Neural crest cell (in vitro differentiated cells): ENCODE measurements at regions not wholly inside any gene's neighbourhood (a gene's known extent, or its start where the extent isn't known, plus 50 kb on each side); places are given as distances from the start of the nearest gene placed in this dataset.

Source experiments
- DNase-seq: peaks from one replicate; pipeline ENCODE4 v3.0.0; 2021; ENCODE audit warnings: low read depth, mixed read lengths, low spot score
- H3K27ac Mint-ChIP-seq: one replicate; pipeline ENCODE4 v1.8.0; 2021; ENCODE audit warnings: mild to moderate bottlenecking, mixed read lengths; ENCODE audit not compliant: unreplicated experiment
- H3K27me3 Mint-ChIP-seq: 2 replicates; pipeline ENCODE4 v1.8.0; 2021; ENCODE audit warnings: low read depth, mild to moderate bottlenecking, mixed read lengths
- H3K36me3 Mint-ChIP-seq: 2 replicates; pipeline ENCODE4 v1.8.0; 2021; ENCODE audit warnings: low read depth, mild to moderate bottlenecking, mixed read lengths
- H3K4me1 Mint-ChIP-seq: 2 replicates; pipeline ENCODE4 v1.8.0; 2021; ENCODE audit warnings: mixed read lengths
- H3K4me3 Mint-ChIP-seq: one replicate; pipeline ENCODE4 v1.8.0; 2021; ENCODE audit warnings: mild to moderate bottlenecking, mixed read lengths
- H3K9me3 Mint-ChIP-seq: 2 replicates; pipeline ENCODE4 v1.8.0; 2021; ENCODE audit warnings: mixed read lengths
- CTCF ChIP-seq: fragments of 200-600 bp; sonication (generic); conservative IDR thresholded peaks from 2 replicates; pipeline ENCODE4 v1.5.0; 2021; ENCODE audit warnings: antibody characterized with exemption, mild to moderate bottlenecking

- H3K9me3 Mint-ChIP-seq, result no peaks in the 10 kb centered on the region
- no peak overlapping the region for H3K4me3 Mint-ChIP-seq
- H3K4me1 Mint-ChIP-seq, result no peaks in the 10 kb centered on the region
- TF ChIP-seq CTCF, result no peak
- no peak for DNase-seq
- H3K27ac Mint-ChIP-seq, result no peak overlapping the region
- no peaks in the 10 kb centered on the region for H3K36me3 Mint-ChIP-seq
- no peaks in the 10 kb centered on the region for H3K27me3 Mint-ChIP-seq
Observed at GRCh38 chr18:40993363-40993762, 961.7 kb upstream of the PIK3C3 start.

GRCh38 chr18:40987581-40987980, 967.5 kb upstream of the PIK3C3 start:
- H3K9me3 Mint-ChIP-seq, result no peaks in the 10 kb centered on the region
- no peak for TF ChIP-seq CTCF
- no peaks in the 10 kb centered on the region for H3K36me3 Mint-ChIP-seq
- H3K27ac Mint-ChIP-seq, result no peak overlapping the region
- no peaks in the 10 kb centered on the region for H3K27me3 Mint-ChIP-seq
- no peak for DNase-seq
- H3K4me1 Mint-ChIP-seq, result no peaks in the 10 kb centered on the region
- no peak overlapping the region for H3K4me3 Mint-ChIP-seq

GRCh38 chr18:40985436-40985835, 969.6 kb upstream of the PIK3C3 start:
- H3K9me3 Mint-ChIP-seq, result no peaks in the 10 kb centered on the region
- H3K4me3 Mint-ChIP-seq, result no peak overlapping the region
- no peak for DNase-seq
- no peaks in the 10 kb centered on the region for H3K27me3 Mint-ChIP-seq
- no peak overlapping the region for H3K27ac Mint-ChIP-seq
- TF ChIP-seq CTCF, result no peak
- H3K4me1 Mint-ChIP-seq, result no peaks in the 10 kb centered on the region
- H3K36me3 Mint-ChIP-seq, result no peaks in the 10 kb centered on the region

- TF ChIP-seq CTCF, result no peak
- H3K4me1 Mint-ChIP-seq, result no peaks in the 10 kb centered on the region
- no peaks in the 10 kb centered on the region for H3K27me3 Mint-ChIP-seq
Observed at GRCh38 chr18:40984856-40985255, 970.2 kb upstream of the PIK3C3 start.

GRCh38 chr18:40983835-40984234, 971.2 kb upstream of the PIK3C3 start:
- Mint-ChIP-seq H3K4me3 (no peak overlapping the region), H3K27ac (no peak overlapping the region), H3K4me1 (no peaks in the 10 kb centered on the region), H3K27me3 (no peaks in the 10 kb centered on the region), H3K9me3 (no peaks in the 10 kb centered on the region), H3K36me3 (no peaks in the 10 kb centered on the region)
- no peak for TF ChIP-seq CTCF
- no peak for DNase-seq

More at GRCh38 chr18:40984856-40985255, 970.2 kb upstream of the PIK3C3 start:
- no peak for DNase-seq
- Mint-ChIP-seq H3K36me3 (no peaks in the 10 kb centered on the region), H3K4me3 (no peak overlapping the region), H3K9me3 (no peaks in the 10 kb centered on the region), H3K27ac (no peak overlapping the region)

GRCh38 chr18:40980171-40980570, 974.9 kb upstream of the PIK3C3 start:
- no peak for DNase-seq
- H3K4me3 Mint-ChIP-seq, result no peak overlapping the region
- H3K9me3 Mint-ChIP-seq, result no peaks in the 10 kb centered on the region
- H3K27me3 Mint-ChIP-seq, result no peaks in the 10 kb centered on the region
- TF ChIP-seq CTCF, result no peak
- no peaks in the 10 kb centered on the region for H3K4me1 Mint-ChIP-seq
- H3K27ac Mint-ChIP-seq, result no peak overlapping the region
- H3K36me3 Mint-ChIP-seq, result no peaks in the 10 kb centered on the region
